ENCODE measurements at regions not wholly inside any gene's neighbourhood (a gene's known extent, or its start where the extent isn't known, plus 50 kb on each side); places are given as distances from the start of the nearest gene placed in this dataset.

- TF ChIP-seq, protein P1, sequence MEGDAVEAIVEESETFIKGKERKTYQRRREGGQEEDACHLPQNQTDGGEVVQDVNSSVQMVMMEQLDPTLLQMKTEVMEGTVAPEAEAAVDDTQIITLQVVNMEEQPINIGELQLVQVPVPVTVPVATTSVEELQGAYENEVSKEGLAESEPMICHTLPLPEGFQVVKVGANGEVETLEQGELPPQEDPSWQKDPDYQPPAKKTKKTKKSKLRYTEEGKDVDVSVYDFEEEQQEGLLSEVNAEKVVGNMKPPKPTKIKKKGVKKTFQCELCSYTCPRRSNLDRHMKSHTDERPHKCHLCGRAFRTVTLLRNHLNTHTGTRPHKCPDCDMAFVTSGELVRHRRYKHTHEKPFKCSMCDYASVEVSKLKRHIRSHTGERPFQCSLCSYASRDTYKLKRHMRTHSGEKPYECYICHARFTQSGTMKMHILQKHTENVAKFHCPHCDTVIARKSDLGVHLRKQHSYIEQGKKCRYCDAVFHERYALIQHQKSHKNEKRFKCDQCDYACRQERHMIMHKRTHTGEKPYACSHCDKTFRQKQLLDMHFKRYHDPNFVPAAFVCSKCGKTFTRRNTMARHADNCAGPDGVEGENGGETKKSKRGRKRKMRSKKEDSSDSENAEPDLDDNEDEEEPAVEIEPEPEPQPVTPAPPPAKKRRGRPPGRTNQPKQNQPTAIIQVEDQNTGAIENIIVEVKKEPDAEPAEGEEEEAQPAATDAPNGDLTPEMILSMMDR (IDR thresholded peaks at IDR 0.05), result no peak
- TF ChIP-seq POLR2A (IDR thresholded peaks at IDR 0.05), result no peak
Observed at GRCh38 chr16:72424757-72425156, 252.8 kb upstream of the PMFBP1 start.

Data from right lobe of liver (tissue), 4 donors.